Stimulated activated CD8-positive, alpha-beta memory T cell treated with anti-CD3 and anti-CD28 coated beads, Interleukin-2, amount 100 ng/mL, for 48 hours (primary cell): ENCODE measurements at regions not wholly inside any gene's neighbourhood (a gene's known extent, or its start where the extent isn't known, plus 50 kb on each side); places are given as distances from the start of the nearest gene placed in this dataset.

Experiments used
- DNase-seq, 2 donors: peaks; one replicate each; pipeline ENCODE4 v3.0.0-alpha.2; 2020; ENCODE audit warnings: low read depth in 2 of 2

GRCh38 chr13:106297283-106297682 is 238.2 kb downstream of the EFNB2 start:
- DNase-seq = no peak

DNA sequence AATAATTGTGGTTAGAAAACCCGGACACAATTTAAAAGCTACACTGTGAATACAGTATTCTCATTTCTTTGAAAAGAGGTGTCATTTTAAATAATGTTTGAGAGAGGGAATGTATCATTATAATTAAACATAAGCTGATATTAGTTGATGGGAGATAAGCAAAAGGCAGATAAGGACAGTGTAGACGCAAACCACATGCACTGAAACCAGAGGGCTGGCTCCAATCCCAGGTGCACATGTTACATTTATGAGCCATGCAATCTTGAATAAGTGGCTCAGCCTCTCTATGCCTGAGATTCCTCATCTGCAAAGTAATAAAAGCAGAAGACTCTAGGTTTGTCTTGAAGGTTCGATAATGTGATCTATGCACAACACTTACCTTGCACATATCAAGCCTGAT is 238.7 kb downstream of the EFNB2 start:
- DNase-seq = no peak

DNA sequence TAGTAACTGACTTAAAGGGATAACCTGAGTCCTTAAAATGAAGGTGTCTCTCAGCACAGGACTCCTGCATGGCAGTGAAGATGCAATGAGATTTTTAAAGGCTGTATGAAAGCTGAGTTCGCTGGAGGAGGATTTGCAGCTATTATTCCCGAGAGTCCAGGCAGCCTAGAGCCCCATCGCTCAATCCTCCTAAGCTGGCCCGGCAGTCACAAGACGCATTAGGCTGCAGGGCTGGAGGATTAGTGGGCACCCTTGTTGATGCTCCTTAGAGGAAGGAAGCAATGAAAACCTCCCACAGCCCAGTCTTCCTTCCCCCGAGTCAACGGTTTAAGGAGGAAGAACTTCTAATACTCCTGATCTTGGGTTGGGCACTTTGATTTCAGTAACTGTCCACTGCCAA is 239.5 kb downstream of the EFNB2 start:
- DNase-seq = no peak

- no peak for DNase-seq
Measured at GRCh38 chr13:106291006-106291405, 244.5 kb downstream of the EFNB2 start.

GRCh38 chr13:106287351-106287750 is 248.1 kb downstream of the EFNB2 start:
- no peak for DNase-seq

- DNase-seq = no peak
Measured at GRCh38 chr13:106286811-106287210, 248.7 kb downstream of the EFNB2 start.

GRCh38 chr13:106284358-106284757 is 251.1 kb downstream of the EFNB2 start:
- DNase-seq = no peak

GRCh38 chr13:106281426-106281825 is 254.0 kb downstream of the EFNB2 start:
- no peak for DNase-seq

DNA sequence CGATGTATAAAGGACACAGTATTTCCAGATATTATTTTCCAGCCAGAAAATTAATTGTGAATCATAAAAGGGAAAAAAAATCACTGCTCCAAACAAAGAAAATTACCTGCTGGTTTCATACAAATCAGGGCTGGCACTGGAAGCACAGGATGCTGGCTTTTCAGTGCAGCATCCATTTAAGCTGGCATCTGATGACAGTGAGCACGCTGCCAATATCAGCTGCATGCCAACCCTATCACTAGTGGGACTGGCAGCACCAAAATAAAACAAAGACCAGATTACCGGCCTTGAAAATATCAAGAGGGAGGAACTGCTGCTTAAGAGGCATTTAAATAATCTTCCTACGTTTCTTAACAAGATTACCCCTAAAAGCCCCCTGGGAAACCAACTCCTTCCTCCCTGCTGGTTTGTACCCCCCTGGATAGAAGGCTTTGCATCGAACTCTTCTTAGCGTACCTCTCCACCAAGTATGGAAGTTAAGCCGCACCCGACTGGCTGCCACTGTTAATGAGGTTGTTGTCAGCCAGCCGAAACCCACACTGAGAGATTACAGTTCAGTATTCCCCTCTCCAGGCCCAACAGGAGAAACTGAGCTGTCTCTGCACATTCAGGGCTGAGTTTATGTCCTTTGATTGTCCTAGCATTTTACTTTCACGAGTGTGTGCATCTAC is 257.8 kb downstream of the EFNB2 start:
- DNase-seq = no peak

GRCh38 chr13:106276876-106277275 is 258.6 kb downstream of the EFNB2 start:
- no peak for DNase-seq

DNA sequence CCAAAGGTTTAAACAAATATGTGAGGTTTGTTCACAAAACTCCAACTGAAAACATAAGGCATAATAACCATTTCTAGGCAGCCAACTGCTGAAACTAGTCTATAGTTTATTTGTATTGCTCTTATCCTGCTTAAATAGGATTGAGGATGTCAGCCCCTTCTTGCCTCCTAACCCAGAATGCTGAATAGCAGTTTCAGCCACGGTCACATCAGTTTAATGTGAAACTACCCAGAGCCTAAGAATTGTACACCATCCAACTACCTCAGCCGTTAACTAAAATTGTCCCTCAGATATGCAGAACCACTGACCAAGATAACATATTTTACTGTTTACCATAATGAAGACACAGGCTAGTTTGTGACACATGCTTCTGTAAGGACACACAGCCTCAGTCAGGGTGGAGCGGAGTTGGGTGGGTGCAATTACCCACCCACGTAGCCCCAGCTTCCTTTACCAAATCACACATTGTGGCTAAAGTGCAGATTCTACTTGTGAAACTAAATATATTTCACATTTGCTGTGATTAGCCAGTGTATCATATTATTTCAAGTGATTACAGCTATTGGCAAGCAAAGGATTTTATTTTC is 259.9 kb downstream of the EFNB2 start:
- no peak for DNase-seq

- DNase-seq = no peak
Measured at GRCh38 chr13:106274551-106275203, 260.8 kb downstream of the EFNB2 start.

DNA sequence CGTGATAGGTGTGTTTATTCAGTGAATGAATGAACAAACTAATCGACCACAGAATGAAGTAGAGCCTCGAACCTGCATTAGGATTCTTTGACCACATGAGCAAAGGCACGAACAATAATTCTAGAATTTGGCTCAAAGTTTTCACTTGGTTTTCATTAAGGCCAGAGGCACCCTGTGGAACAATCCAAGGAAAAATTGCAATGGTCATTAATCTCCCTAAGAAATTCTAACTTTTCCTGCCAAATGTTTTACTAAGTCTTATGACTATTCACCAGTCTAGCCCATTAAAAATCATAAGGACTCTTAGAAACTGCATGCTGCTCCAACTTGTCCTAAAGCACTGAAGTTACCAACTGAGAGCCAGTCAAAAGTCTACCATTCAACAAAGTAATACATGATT is 271.7 kb downstream of the EFNB2 start:
- no peak for DNase-seq

- no peak for DNase-seq
Measured at GRCh38 chr13:106262886-106263285, 272.6 kb downstream of the EFNB2 start.

DNA sequence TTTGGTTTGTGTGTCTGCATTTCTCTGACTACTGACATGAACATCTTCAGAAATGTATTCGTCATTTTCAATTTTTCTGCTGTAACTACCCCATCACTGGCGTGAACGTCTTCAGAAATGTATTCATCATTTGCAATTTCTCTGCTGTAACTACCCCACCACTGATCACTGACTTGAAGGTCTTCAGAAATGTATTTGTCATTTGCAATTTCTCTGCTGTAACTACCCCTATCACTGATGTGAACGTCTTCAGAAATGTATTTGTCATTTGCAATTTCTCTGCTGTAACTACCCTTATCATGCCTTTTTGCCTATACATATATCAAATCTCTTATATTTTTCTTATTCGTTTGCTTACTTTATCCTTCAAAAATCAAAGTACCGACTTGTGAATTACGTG is 274.0 kb downstream of the EFNB2 start:
- no peak for DNase-seq

DNA sequence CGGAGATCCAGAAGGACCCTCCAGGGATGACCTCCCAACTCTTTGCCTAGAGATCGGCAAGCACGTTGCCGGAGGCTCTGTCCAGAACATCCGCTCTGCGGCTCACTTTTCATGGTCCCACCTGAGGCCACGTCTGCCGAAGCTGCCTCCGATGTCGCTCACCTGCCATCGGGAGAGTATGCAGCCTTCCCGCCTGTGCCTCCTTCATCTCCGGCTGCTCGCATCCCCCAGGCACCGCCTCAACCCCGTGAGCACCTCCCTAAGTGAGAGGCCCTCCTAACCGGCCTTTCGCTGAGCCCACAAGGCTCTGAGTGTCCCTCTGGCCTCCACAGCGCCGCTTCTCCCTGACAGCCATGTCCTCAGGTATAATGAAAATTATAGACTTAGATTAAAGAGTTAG is 275.1 kb downstream of the EFNB2 start:
- no peak for DNase-seq

DNA sequence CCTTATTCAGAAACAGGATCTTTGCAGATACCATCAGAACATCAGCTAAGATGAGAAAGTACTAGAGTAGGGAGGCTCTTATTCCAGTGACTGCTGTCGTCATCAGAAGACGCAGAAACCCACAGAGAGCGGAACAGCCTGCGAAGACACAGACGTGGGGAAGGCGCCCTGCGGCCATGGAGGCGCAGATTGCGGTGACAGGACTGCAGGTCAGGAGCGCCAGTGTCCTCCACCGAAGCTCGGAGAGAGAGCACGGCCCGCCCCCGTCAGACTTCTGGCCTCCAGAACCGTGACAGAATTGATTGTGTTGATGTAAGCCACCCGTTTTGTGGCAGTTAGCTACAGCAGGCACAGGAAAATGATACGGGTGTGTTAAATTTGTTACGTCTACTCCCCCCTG is 275.5 kb downstream of the EFNB2 start:
- DNase-seq = no peak

- DNase-seq = no peak
Measured at GRCh38 chr13:106246666-106247188, 288.7 kb downstream of the EFNB2 start.

DNA sequence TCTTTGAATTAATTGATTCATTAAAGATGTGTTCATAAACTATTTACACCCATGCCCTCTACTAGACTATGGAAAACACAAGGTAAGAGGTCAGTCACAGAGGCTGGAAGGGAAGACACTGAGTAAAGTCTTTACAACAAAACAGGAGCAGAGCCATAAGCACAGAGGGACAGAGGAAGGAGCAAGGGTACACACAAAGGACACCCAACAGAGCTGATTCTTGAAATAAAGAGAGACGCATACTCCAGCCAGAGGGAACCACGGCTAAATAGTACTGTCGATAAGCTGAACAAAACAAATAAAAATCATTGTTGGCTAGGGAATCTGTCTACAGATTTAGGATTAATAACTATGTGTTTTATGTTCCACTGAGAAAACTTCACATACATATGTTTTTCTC is 289.2 kb downstream of the EFNB2 start:
- no peak for DNase-seq

DNA sequence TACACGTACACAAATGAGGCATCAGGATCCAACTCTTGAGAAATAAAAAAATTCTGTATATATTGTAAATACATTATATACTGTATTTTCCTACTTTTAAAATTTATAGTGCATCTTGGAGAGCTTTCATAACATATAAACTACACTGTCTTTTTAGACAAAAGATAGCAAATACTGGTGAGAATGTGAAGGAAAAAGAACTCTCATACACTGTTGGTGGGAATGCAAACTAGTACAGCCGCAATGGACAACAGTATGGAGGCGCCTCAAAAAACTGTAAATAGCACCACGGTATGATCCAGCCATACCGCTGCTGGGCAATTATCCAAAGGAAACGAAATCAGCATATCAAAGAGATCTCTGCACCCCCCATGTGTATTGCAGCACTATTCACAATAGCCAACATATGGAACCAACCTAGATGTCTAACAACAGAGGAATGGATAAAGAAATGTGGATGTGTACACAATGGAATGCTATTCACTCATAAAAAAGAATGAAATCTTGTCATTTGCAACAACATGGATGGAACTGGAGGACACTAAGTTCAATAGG is 292.4 kb downstream of the EFNB2 start:
- DNase-seq = no peak

DNA sequence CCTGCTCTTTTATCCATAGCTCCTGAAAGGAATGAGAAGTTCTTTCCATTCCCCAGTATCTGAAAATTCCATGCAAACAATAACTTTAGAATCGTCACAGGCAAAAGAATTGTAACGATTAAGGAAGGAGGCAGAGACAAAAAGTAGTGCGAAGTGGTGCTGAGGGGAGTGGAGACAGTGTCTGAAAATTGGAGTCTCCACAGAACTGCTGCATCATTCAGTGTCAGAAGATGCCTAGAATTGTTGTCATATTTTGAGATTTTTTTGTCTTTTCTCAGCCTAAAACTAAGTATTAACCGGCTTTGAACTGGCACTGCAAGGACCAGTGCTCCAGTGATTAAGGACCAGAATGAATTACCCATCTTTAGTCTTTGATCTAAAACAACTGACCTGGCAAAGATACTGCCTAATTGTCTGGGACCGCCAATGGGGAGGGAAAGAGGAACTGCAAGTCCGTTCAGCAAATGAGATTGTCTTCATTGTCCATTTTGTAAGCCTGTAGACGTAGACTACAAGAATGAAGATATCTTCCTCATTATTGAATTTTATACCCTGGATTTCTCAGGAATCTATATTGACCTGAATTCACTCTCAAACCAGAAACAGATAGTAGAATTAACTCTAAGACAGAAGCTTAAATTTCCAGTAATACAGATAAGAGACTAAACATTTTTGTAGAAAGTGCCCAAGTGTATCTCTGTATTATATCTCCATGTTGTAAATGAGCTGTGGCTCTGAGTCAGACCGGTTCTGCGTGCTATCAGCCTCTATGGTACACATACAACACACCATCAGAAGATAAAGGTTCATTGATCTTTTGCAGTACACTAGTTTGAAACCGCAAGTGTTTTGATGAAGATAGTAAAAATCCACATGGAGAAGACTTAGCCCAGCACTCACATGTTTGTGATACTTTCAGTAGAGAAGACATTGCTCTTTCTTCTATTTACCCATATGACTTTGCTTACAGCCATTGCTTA is 293.2 kb downstream of the EFNB2 start:
- DNase-seq = no peak

DNA sequence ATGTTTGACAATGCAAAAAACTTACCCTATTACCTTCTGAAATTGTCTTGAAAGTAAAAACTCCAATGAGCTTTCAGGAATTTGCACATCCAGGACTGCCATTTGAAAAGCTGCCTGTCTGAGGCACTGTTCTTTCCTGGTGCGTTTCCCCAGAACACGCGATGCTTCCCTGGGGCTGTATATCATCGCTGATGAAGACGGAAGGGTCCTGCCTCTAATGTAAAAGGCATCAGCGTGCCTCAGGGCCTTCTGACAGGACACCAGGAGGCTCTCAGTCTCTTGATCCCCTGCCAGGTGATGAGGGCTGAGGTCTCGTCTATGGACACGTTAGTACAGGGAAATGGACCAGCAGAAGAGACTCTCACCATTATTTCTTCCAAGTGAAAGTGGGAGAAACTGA is 296.8 kb downstream of the EFNB2 start:
- no peak for DNase-seq
